ENCODE measurements at regions not wholly inside any gene's neighbourhood (a gene's known extent, or its start where the extent isn't known, plus 50 kb on each side); places are given as distances from the start of the nearest gene placed in this dataset.

GRCh38 chr2:221104361-221104811 is 467.7 kb downstream of the EPHA4 start:
- Histone ChIP-seq H3K4me1 (peaks cover 0 to 15% (median 10%) of the 10 kb centered on the region in 3 donors), H3K36me3 (no peaks in the 10 kb centered on the region), H3K27ac (peak overlapping the region in 1 of 4 donors; percentile 9), H3K9me3 (no peaks in the 10 kb centered on the region), H3K4me3 (peak overlapping the region in 1 of 4 donors; percentile 39), H3K27me3 (peaks cover 0 to 80% (median 0%) of the 10 kb centered on the region in 4 donors)
- no peak for TF ChIP-seq CTCF (IDR thresholded peaks at IDR 0.05)
- no peak for TF ChIP-seq POLR2A (IDR thresholded peaks at IDR 0.05)
- intact Hi-C loops (cut with DNase I), result no loop called here
- 6 to 22% methylated on average over 6 to 7 of the region's 12 CpGs for WGBS, 2 donors
- DNase-seq, result no peak

- no peak overlapping the region for H3K27ac ChIP-seq
- peaks cover 0 to 15% (median 10%) of the 10 kb centered on the region in 3 donors for H3K4me1 ChIP-seq
- TF ChIP-seq CTCF (IDR thresholded peaks at IDR 0.05) (no peak), POLR2A (IDR thresholded peaks at IDR 0.05) (no peak)
- no peak for DNase-seq
- intact Hi-C loops (cut with DNase I), result no loop called here
- no peaks in the 10 kb centered on the region for H3K36me3 ChIP-seq
- peaks cover 0 to 67% (median 0%) of the 10 kb centered on the region in 4 donors for H3K27me3 ChIP-seq
- 68 to 83% methylated on average over 3 of the region's 3 CpGs for WGBS, 2 donors
- H3K4me3 ChIP-seq, result no peak overlapping the region
- H3K9me3 ChIP-seq, result no peaks in the 10 kb centered on the region
Measured at GRCh38 chr2:221106241-221106640, 465.9 kb downstream of the EPHA4 start.

- H3K4me1 ChIP-seq, result peaks cover 0 to 15% (median 10%) of the 10 kb centered on the region in 3 donors
- intact Hi-C loops (cut with DNase I), result no loop called here
- H3K4me3 ChIP-seq, result no peak overlapping the region
- no peaks in the 10 kb centered on the region for H3K9me3 ChIP-seq
- H3K27ac ChIP-seq, result no peak overlapping the region
- H3K27me3 ChIP-seq, result peaks cover 0 to 63% (median 0%) of the 10 kb centered on the region in 4 donors
- DNase-seq, result no peak
- 44 to 94% methylated on average over 1 of the region's 1 CpG for WGBS, 2 donors
- no peaks in the 10 kb centered on the region for H3K36me3 ChIP-seq
- no peak for TF ChIP-seq POLR2A (IDR thresholded peaks at IDR 0.05)
- TF ChIP-seq CTCF (IDR thresholded peaks at IDR 0.05), result no peak
Measured at GRCh38 chr2:221107424-221107823, 464.7 kb downstream of the EPHA4 start.

GRCh38 chr2:221109552-221109951 is 462.6 kb downstream of the EPHA4 start:
- intact Hi-C loops (cut with DNase I), result no loop called here
- no peaks in the 10 kb centered on the region for H3K9me3 ChIP-seq
- H3K4me3 ChIP-seq, result no peak overlapping the region
- no peak for DNase-seq
- H3K4me1 ChIP-seq, result peaks cover 0 to 7% (median 4%) of the 10 kb centered on the region in 3 donors
- no peak overlapping the region for H3K27ac ChIP-seq
- TF ChIP-seq CTCF (IDR thresholded peaks at IDR 0.05), result no peak
- H3K27me3 ChIP-seq, result peaks cover 0 to 51% (median 0%) of the 10 kb centered on the region in 4 donors
- no peaks in the 10 kb centered on the region for H3K36me3 ChIP-seq

- WGBS, 2 donors, result 38 to 47% methylated on average over 4 of the region's 4 CpGs
- no peaks in the 10 kb centered on the region for H3K4me1 ChIP-seq
- TF ChIP-seq CTCF (IDR thresholded peaks at IDR 0.05) (no peak), POLR2A (IDR thresholded peaks at IDR 0.05) (no peak)
- H3K36me3 ChIP-seq, result no peaks in the 10 kb centered on the region
- H3K9me3 ChIP-seq, result no peaks in the 10 kb centered on the region
- H3K27me3 ChIP-seq, result peaks cover 0 to 46% (median 0%) of the 10 kb centered on the region in 4 donors
- no peak overlapping the region for H3K4me3 ChIP-seq
- H3K27ac ChIP-seq, result no peak overlapping the region
- intact Hi-C loops (cut with DNase I), result no loop called here
- no peak for DNase-seq
Measured at GRCh38 chr2:221111739-221112138, 460.4 kb downstream of the EPHA4 start.
